ENCODE measurements at regions not wholly inside any gene's neighbourhood (a gene's known extent, or its start where the extent isn't known, plus 50 kb on each side); places are given as distances from the start of the nearest gene placed in this dataset.

DNA sequence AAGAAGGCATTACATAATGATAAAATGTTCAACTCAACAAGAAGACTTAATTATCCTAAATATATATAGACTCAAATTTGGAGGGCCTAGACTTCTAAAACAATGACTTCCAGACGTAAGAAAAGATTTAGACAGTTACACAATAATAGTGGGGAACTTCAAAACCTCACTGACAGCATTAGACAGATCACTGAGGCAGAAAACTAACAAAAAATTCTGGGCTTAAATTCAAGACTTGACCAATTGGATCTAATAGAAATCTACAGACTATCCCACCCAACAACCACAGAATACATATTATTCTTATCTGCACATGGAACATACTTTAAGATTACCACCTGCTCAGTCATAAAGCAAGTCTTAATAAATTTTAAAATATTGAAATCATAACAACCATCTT, 93.3 kb upstream of the ARSJ start:
- no peak overlapping the region for H3K27ac Mint-ChIP-seq
- H3K27me3 Mint-ChIP-seq: peaks cover 4% of the 10 kb centered on the region
- H3K4me1 Mint-ChIP-seq: no peaks in the 10 kb centered on the region
- H3K36me3 Mint-ChIP-seq (ENCODE audit: low read depth): no peaks in the 10 kb centered on the region
- ATAC-seq: no peak
- no peak overlapping the region for H3K4me3 Mint-ChIP-seq
- DNase-seq: no peak
- H3K9me3 Mint-ChIP-seq: no peaks in the 10 kb centered on the region

- ATAC-seq: no peak
- H3K4me1 Mint-ChIP-seq: no peaks in the 10 kb centered on the region
- H3K9me3 Mint-ChIP-seq: peaks cover 8% of the 10 kb centered on the region
- no peak overlapping the region for H3K4me3 Mint-ChIP-seq
- H3K27me3 Mint-ChIP-seq: peaks cover 3% of the 10 kb centered on the region
- DNase-seq: no peak
- H3K27ac Mint-ChIP-seq: no peak overlapping the region
- no peaks in the 10 kb centered on the region for H3K36me3 Mint-ChIP-seq (ENCODE audit: low read depth)
Measured at GRCh38 chr4:114076899-114077570, 97.6 kb upstream of the ARSJ start.

- DNase-seq: no peak
- peaks cover 8% of the 10 kb centered on the region for H3K9me3 Mint-ChIP-seq
- no peak overlapping the region for H3K4me3 Mint-ChIP-seq
- no peaks in the 10 kb centered on the region for H3K27me3 Mint-ChIP-seq
- H3K4me1 Mint-ChIP-seq: no peaks in the 10 kb centered on the region
- no peak for ATAC-seq
- no peak overlapping the region for H3K27ac Mint-ChIP-seq
- no peaks in the 10 kb centered on the region for H3K36me3 Mint-ChIP-seq (ENCODE audit: low read depth)
Measured at GRCh38 chr4:114077610-114078009, 98.2 kb upstream of the ARSJ start.

DNA sequence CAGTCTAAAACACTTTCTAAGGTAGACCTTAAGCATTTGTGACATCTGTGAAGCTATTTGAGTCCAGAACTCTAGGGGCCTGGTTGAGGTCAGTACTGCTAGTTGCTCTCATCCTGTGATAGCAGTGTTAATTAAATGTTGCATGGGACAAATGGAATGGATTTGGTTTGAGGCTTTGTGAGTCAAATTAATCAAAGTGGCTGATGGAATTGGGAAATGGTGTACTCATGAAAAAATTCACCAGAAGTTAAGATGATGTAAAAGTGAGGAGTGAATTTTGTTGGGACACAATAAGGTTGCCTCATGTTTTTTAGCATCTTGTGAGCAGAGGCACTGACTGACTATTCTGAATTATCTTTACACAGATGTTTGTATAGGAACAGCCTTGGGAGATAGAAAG, 99.2 kb upstream of the ARSJ start:
- no peak overlapping the region for H3K27ac Mint-ChIP-seq
- no peak overlapping the region for H3K4me3 Mint-ChIP-seq
- no peaks in the 10 kb centered on the region for H3K4me1 Mint-ChIP-seq
- ATAC-seq: no peak
- H3K36me3 Mint-ChIP-seq (ENCODE audit: low read depth): no peaks in the 10 kb centered on the region
- no peak for DNase-seq
- H3K9me3 Mint-ChIP-seq: peaks cover 8% of the 10 kb centered on the region
- peaks cover 1% of the 10 kb centered on the region for H3K27me3 Mint-ChIP-seq

DNA sequence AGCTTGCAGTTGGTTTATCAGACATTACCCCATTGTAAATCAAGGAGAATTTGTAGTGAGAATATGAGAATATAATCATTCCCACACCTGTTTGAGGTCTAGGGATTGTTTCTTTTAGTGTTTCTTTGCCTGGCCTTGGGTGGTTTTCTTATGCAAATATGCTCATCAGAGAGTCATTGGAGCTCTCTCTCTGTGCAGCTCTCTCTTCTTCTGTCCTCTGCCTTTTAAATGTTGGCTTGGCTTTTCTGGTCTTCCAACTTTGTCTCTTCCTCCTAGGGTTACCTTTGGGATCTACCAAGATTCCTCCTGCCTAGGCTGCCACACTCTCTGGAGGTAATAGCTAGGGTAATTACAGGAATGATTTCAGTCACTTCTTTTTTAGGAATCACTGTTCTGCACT, 102.3 kb upstream of the ARSJ start:
- no peak for ATAC-seq
- no peaks in the 10 kb centered on the region for H3K36me3 Mint-ChIP-seq (ENCODE audit: low read depth)
- H3K9me3 Mint-ChIP-seq: peaks cover 8% of the 10 kb centered on the region
- no peak for DNase-seq
- H3K27ac Mint-ChIP-seq: no peak overlapping the region
- H3K4me1 Mint-ChIP-seq: no peaks in the 10 kb centered on the region
- H3K4me3 Mint-ChIP-seq: no peak overlapping the region
- peaks cover 1% of the 10 kb centered on the region for H3K27me3 Mint-ChIP-seq

- ATAC-seq (no peak), DNase-seq (no peak)
- no peaks in the 10 kb centered on the region for H3K36me3 Mint-ChIP-seq (ENCODE audit: low read depth)
- peaks cover 8% of the 10 kb centered on the region for H3K9me3 Mint-ChIP-seq
- H3K27me3 Mint-ChIP-seq: peaks cover 1% of the 10 kb centered on the region
- H3K4me1 Mint-ChIP-seq: no peaks in the 10 kb centered on the region
- no peak overlapping the region for H3K4me3 Mint-ChIP-seq
- H3K27ac Mint-ChIP-seq: no peak overlapping the region
Measured at GRCh38 chr4:114082348-114082747, 102.9 kb upstream of the ARSJ start.

DNA sequence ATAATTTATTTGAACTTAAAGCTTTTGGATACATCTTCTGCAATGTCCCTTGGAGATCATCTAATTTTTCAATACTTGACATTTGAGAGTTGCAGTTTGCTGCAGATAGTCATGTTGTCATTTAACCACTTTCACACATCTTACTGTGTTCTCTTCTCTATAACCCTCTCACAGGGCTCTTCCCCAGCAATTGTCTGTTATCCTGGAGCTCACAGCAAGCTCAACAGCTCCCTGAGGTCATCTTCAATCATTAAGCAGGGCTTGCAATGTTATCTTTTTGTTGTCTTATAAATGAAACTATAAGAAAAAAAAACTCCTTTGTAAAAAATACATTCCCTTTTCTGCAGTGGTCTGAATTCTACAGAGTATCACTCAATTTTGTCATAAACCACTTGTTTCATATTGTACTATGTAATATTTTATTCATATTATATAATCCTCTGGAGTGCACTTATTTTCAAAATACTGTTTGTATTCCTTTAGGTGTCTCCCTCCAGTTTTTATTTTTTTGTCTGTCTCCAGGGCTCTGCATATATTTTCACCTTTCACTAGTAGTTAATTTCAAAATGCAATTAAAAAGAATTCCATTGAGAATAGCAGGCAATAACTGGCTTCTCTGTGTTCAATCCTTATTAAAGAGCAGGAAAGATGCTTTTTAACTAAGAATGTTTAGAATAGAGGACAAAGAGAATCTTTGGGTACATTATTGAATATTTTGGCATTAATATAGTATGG, 106.3 kb upstream of the ARSJ start:
- no peak overlapping the region for H3K4me3 Mint-ChIP-seq
- H3K27me3 Mint-ChIP-seq: peaks cover 8% of the 10 kb centered on the region
- no peaks in the 10 kb centered on the region for H3K36me3 Mint-ChIP-seq (ENCODE audit: low read depth)
- ATAC-seq (no peak), DNase-seq (no peak)
- H3K4me1 Mint-ChIP-seq: no peaks in the 10 kb centered on the region
- H3K27ac Mint-ChIP-seq: no peak overlapping the region
- H3K9me3 Mint-ChIP-seq: peaks cover 5% of the 10 kb centered on the region

DNA sequence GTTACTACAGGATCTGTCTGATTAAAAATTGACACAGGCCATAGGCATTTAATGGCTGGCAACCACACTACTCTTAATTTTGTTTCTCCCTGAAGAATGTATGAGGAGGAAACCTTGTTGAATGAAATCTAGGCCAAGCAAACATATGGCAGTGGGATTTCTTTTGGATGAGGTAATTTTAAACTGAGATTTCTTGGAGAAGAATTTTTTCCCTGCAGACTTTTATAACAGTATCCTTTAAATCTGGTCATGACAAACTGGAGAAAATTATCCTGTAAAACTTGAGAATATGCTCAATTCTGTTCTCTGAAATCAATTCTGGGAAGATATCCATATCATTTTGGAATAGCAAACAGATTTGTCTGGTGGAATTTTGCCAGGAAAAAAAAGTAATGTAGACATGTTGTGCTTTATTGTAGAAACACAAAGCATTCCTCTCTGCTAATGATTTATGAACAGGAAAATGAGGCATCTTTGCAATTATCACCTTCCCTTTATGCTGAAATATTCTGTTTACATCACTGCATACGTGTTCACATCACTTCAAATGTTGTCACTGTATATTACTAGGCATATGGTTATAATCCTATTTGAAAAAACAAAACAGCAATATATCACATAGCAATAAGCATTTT, 108.3 kb upstream of the ARSJ start:
- Mint-ChIP-seq H3K27me3 (peaks cover 8% of the 10 kb centered on the region), H3K9me3 (peaks cover 5% of the 10 kb centered on the region), H3K27ac (no peak overlapping the region), H3K4me3 (no peak overlapping the region), H3K4me1 (no peaks in the 10 kb centered on the region), H3K36me3 (ENCODE audit: low read depth) (no peaks in the 10 kb centered on the region)
- ATAC-seq (no peak), DNase-seq (no peak)

DNA sequence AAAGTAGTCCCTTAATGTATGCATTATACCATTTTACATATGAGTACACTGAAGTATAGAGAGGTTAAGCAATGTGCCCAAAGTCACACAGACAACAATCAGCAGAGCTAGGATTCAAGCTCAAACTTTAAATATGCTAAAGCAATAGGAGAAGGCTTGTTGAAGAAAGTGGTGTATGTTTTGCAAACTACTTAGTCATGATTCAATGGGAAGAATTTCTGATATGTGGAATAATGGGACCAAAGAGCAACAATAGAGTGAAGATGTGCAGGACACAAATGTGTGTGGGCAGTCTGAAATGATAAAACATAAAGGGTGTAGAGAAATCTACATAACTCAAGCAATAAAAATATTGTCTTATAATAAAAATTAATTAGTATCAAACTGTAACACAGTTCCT, 109.0 kb upstream of the ARSJ start:
- Mint-ChIP-seq H3K9me3 (peaks cover 5% of the 10 kb centered on the region), H3K27ac (no peak overlapping the region), H3K4me3 (no peak overlapping the region), H3K27me3 (peaks cover 6% of the 10 kb centered on the region), H3K36me3 (ENCODE audit: low read depth) (no peaks in the 10 kb centered on the region), H3K4me1 (no peaks in the 10 kb centered on the region)
- DNase-seq (no peak), ATAC-seq (no peak)

GRCh38 chr4:114091546-114091945, 112.1 kb upstream of the ARSJ start:
- H3K4me3 Mint-ChIP-seq: no peak overlapping the region
- H3K9me3 Mint-ChIP-seq: peaks cover 5% of the 10 kb centered on the region
- peaks cover 6% of the 10 kb centered on the region for H3K27me3 Mint-ChIP-seq
- H3K27ac Mint-ChIP-seq: no peak overlapping the region
- DNase-seq (no peak), ATAC-seq (no peak)
- no peaks in the 10 kb centered on the region for H3K36me3 Mint-ChIP-seq (ENCODE audit: low read depth)
- no peaks in the 10 kb centered on the region for H3K4me1 Mint-ChIP-seq

GRCh38 chr4:114093221-114093715, 113.8 kb upstream of the ARSJ start:
- Mint-ChIP-seq H3K4me3 (no peak overlapping the region), H3K4me1 (no peaks in the 10 kb centered on the region), H3K36me3 (ENCODE audit: low read depth) (no peaks in the 10 kb centered on the region), H3K9me3 (peaks cover 5% of the 10 kb centered on the region), H3K27ac (no peak overlapping the region), H3K27me3 (peaks cover 6% of the 10 kb centered on the region)
- ATAC-seq: no peak
- no peak for DNase-seq

- no peak overlapping the region for H3K27ac Mint-ChIP-seq
- DNase-seq (no peak), ATAC-seq (no peak)
- no peak overlapping the region for H3K4me3 Mint-ChIP-seq
- H3K9me3 Mint-ChIP-seq: no peaks in the 10 kb centered on the region
- H3K36me3 Mint-ChIP-seq (ENCODE audit: low read depth): no peaks in the 10 kb centered on the region
- peaks cover 4% of the 10 kb centered on the region for H3K27me3 Mint-ChIP-seq
- H3K4me1 Mint-ChIP-seq: no peaks in the 10 kb centered on the region
Measured at GRCh38 chr4:114100288-114101031, 121.0 kb upstream of the ARSJ start.

- no peaks in the 10 kb centered on the region for H3K4me1 Mint-ChIP-seq
- H3K9me3 Mint-ChIP-seq: no peaks in the 10 kb centered on the region
- ATAC-seq (no peak), DNase-seq (no peak)
- no peak overlapping the region for H3K4me3 Mint-ChIP-seq
- peaks cover 4% of the 10 kb centered on the region for H3K27me3 Mint-ChIP-seq
- H3K27ac Mint-ChIP-seq: no peak overlapping the region
- H3K36me3 Mint-ChIP-seq (ENCODE audit: low read depth): no peaks in the 10 kb centered on the region
Measured at GRCh38 chr4:114103908-114104307, 124.5 kb upstream of the ARSJ start.

DNA sequence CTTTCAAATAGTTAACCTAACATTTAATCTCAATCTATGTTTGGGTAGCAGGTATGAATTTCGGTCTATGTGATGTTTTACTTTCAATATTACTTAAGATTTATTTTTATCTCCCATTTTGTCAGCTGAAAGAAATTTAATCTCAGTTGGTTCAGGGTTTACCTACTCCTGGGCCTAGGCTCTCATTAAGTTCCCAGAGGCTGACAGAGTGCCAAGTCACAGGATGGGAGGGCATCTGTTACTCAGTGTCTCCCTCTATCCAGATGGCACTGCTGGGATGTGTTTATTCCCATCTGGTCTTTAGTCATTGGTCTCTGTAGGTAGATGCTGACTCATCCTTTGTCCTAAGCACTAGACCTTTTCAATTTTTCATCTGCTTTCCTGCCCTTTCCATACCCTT, 129.4 kb upstream of the ARSJ start:
- Mint-ChIP-seq H3K4me3 (no peak overlapping the region), H3K9me3 (no peaks in the 10 kb centered on the region), H3K27ac (no peak overlapping the region), H3K4me1 (no peaks in the 10 kb centered on the region), H3K27me3 (peaks cover 4% of the 10 kb centered on the region), H3K36me3 (ENCODE audit: low read depth) (no peaks in the 10 kb centered on the region)
- ATAC-seq (no peak), DNase-seq (no peak)

Data from activated naive CD8-positive, alpha-beta T cell treated with anti-CD3 and anti-CD28 coated beads, Interleukin-2, amount 50 U/mL, for 24 hours (primary cell).